Heart left ventricle (tissue), 16 donors: ENCODE measurements at regions not wholly inside any gene's neighbourhood (a gene's known extent, or its start where the extent isn't known, plus 50 kb on each side); places are given as distances from the start of the nearest gene placed in this dataset.

Experiments used
- ATAC-seq, 4 donors: fragments of 200-7000 bp; cut with Tn5 transposase; one replicate each; pipeline ENCODE4 v1.9.1; 2020 to 2022; ENCODE audit warnings: moderate library complexity in 4 of 4, mild to moderate bottlenecking in 3 of 4, moderate number of reproducible peaks in 1 of 4
- DNase-seq, 5 donors: peaks; one replicate each; pipeline ENCODE4 v3.0.0-alpha.2; 2020
- H3K27ac ChIP-seq, 12 donors: fragments of 200-600 bp; sonication (generic) in 4 of 12; one replicate each; pipeline versions ENCODE4 v1.5.0 to v1.8.0; 2016 to 2022; ENCODE audit warnings: mild to moderate bottlenecking in 2 of 12
- H3K27me3 ChIP-seq, 9 donors: fragments of 200-600 bp; sonication (generic) in 2 of 9; one replicate each; pipeline versions ENCODE4 v1.5.1 to v1.8.0; 2016 to 2022; ENCODE audit warnings: mild to moderate bottlenecking in 3 of 9
- H3K36me3 ChIP-seq, 9 donors: fragments of 200-600 bp; sonication (generic) in 2 of 9; one replicate each; pipeline versions ENCODE4 v1.5.0 to v1.8.0; 2018 to 2022; ENCODE audit warnings: mild to moderate bottlenecking in 2 of 9
- H3K4me1 ChIP-seq, 12 donors: fragments of 200-600 bp; sonication (generic) in 4 of 12; one replicate each; pipeline versions ENCODE4 v1.5.0 to v1.8.0; 2016 to 2022; ENCODE audit warnings: mild to moderate bottlenecking in 3 of 12
- H3K4me3 ChIP-seq, 12 donors: fragments of 200-600 bp; sonication (generic) in 4 of 12; one replicate each; pipeline versions ENCODE4 v1.5.0 to v1.8.0; 2017 to 2022; ENCODE audit warnings: mild to moderate bottlenecking in 9 of 12, moderate library complexity in 4 of 12
- H3K9me3 ChIP-seq, 12 donors: fragments of 200-600 bp; sonication (generic) in 4 of 12; one replicate each; pipeline versions ENCODE4 v1.5.0 to v1.8.0; 2016 to 2022; ENCODE audit warnings: mild to moderate bottlenecking in 1 of 12
- CTCF ChIP-seq, 12 donors: fragments of 200-600 bp; sonication (generic) in 4 of 12; IDR thresholded peaks; one replicate each; pipeline versions ENCODE4 v1.5.0 to v1.8.0; 2018 to 2022; ENCODE audit warnings: antibody characterized with exemption in 12 of 12, mild to moderate bottlenecking in 5 of 12
- POLR2A ChIP-seq, 2 donors: fragments of 450-650 bp; IDR thresholded peaks; one replicate each; pipeline ENCODE4 v1.6.1; 2017; ENCODE audit warnings: antibody characterized with exemption in 2 of 2, mild to moderate bottlenecking in 2 of 2, moderate library complexity in 2 of 2
- WGBS, 4 donors: extraction: QIAGEN DNeasy Blood & Tissue Kit in 2 of 4; methylation state at CpG; one replicate each; pipeline versions ENCODE4 v1.1.5 to v1.1.7; 2013 to 2018; 5-methylcytosine and 5-hydroxymethylcytosine counted together
- intact Hi-C, 10 donors: fragments of 100-400 bp; cut with DNase I; formaldehyde crosslinking; loops; one replicate each; pipeline versions ENCODE4 v1.11.1 to v1.14.2; 2022
- donor health status: ischemic (EF 13 %, LVEDD 7.1; RV severe dilation, severe dysfunction).
- donor health status: healthy with polysubstance abuse.
- donor health status: DM: no; HTN: yes; CAD: no.
- donor health status: DM: no; HTN: no; CAD: no.
- donor health status: ischemic (EF 25% LVEDD 6.9; RV normal size, moderate dysfunction).
- donor health status: ischemic (EF 25% LVEDD 5.7; RV mildly dilated, moderate dysfunction).
- donor health status: healthy.
- donor health status: DM: yes; HTN: yes; CAD: no.
- donor health status: ischemic (EF 35%, LVEDD 5.7; RV mildly dilated, moderate dysfunction).
- donor health status: nonischemic (EF 11% LVEDD 7.7; RV severe dilation, severe dysfunction).
- donor health status: DM: yes; HTN: yes; CAD: no.
- donor health status: PGD.
- donor health status: ischemic (EF 29% LVEDD 5.4; RV normal size, mild dysfunction).
- donor health status: nonischemic (EF 23%, LVEDD 6.1; RV moderate dilation, normal function).

GRCh38 chr15:60215225-60215963 lies 182.4 kb downstream of the ANXA2 start:
- WGBS, 4 donors = 64 to 70% (median 69%) methylated on average over 9 to 10 of the region's 10 CpGs
- Histone ChIP-seq H3K36me3 (no peaks in the 10 kb centered on the region), H3K27ac (no peak overlapping the region), H3K9me3 (no peaks in the 10 kb centered on the region), H3K27me3 (peaks cover 0 to 8% (median 0%) of the 10 kb centered on the region in 9 donors), H3K4me1 (no peaks in the 10 kb centered on the region), H3K4me3 (no peak overlapping the region)
- TF ChIP-seq POLR2A (IDR thresholded peaks at IDR 0.05) (no peak), CTCF (IDR thresholded peaks at IDR 0.05) (no peak)
- DNase-seq = no peak
- ATAC-seq = no peak
- intact Hi-C loops = no loop called here

GRCh38 chr15:60217161-60217560 lies 180.6 kb downstream of the ANXA2 start:
- H3K27me3 ChIP-seq = peaks cover 0 to 11% (median 0%) of the 10 kb centered on the region in 9 donors
- no peaks in the 10 kb centered on the region for H3K9me3 ChIP-seq
- H3K27ac ChIP-seq = no peak overlapping the region
- H3K4me1 ChIP-seq = no peaks in the 10 kb centered on the region
- intact Hi-C loops = no loop called here
- no peaks in the 10 kb centered on the region for H3K36me3 ChIP-seq
- no peak for TF ChIP-seq CTCF (IDR thresholded peaks at IDR 0.05)
- TF ChIP-seq POLR2A (IDR thresholded peaks at IDR 0.05) = no peak
- no peak overlapping the region for H3K4me3 ChIP-seq
- no peak for DNase-seq
- ATAC-seq = no peak
- WGBS, 4 donors = 66 to 70% (median 67%) methylated on average over 1 of the region's 1 CpG

- H3K36me3 ChIP-seq = no peaks in the 10 kb centered on the region
- peaks cover 0 to 11% (median 0%) of the 10 kb centered on the region in 9 donors for H3K27me3 ChIP-seq
- WGBS, 4 donors = 81 to 87% (median 84%) methylated on average over 3 of the region's 3 CpGs
- no peak overlapping the region for H3K4me3 ChIP-seq
- H3K27ac ChIP-seq = no peak overlapping the region
- no peaks in the 10 kb centered on the region for H3K4me1 ChIP-seq
- DNase-seq (no peak), ATAC-seq (no peak)
- TF ChIP-seq POLR2A (IDR thresholded peaks at IDR 0.05) (no peak), CTCF (IDR thresholded peaks at IDR 0.05) (no peak)
- intact Hi-C loops = no loop called here
- H3K9me3 ChIP-seq = no peaks in the 10 kb centered on the region
Measured at GRCh38 chr15:60218256-60218655, 179.5 kb downstream of the ANXA2 start.

- DNase-seq = no peak
- Histone ChIP-seq H3K4me1 (no peaks in the 10 kb centered on the region), H3K4me3 (no peak overlapping the region), H3K9me3 (no peaks in the 10 kb centered on the region), H3K36me3 (no peaks in the 10 kb centered on the region), H3K27ac (no peak overlapping the region), H3K27me3 (peaks cover 0 to 11% (median 0%) of the 10 kb centered on the region in 9 donors)
- TF ChIP-seq POLR2A (IDR thresholded peaks at IDR 0.05) (no peak), CTCF (IDR thresholded peaks at IDR 0.05) (no peak)
- no peak for ATAC-seq
- intact Hi-C loops = no loop called here
- WGBS, 4 donors = 95 to 98% (median 97%) methylated on average over 3 of the region's 3 CpGs
Measured at GRCh38 chr15:60219866-60220265, 177.9 kb downstream of the ANXA2 start.
